Coronary artery (tissue), 2 donors: ENCODE measurements at regions not wholly inside any gene's neighbourhood (a gene's known extent, or its start where the extent isn't known, plus 50 kb on each side); places are given as distances from the start of the nearest gene placed in this dataset.
"Not testable (repeated sequence)": the region's sequence is repeated elsewhere in the genome, so short reads cannot be mapped to it uniquely, and the experiment has no call there.

Source experiments
- DNase-seq: peaks from one replicate; pipeline ENCODE4 v3.0.0-alpha.2; 2017; ENCODE audit warnings: low spot score
- H3K27ac ChIP-seq, 2 donors: fragments of 200-600 bp; sonication (generic); one replicate each; pipeline ENCODE4 v1.5.1; 2016 to 2019
- H3K4me3 ChIP-seq: fragments of 200-600 bp; sonication (generic); 2 replicates; pipeline ENCODE4 v1.5.1; 2016; ENCODE audit warnings: mild to moderate bottlenecking, moderate library complexity
- CTCF ChIP-seq: fragments of 200-600 bp; sonication (generic); IDR thresholded peaks from one replicate; pipeline ENCODE4 v1.5.1; 2019; ENCODE audit warnings: antibody characterized with exemption

GRCh38 chr18:46179306-46179705 is 75.1 kb downstream of the HAUS1 start:
- no peak overlapping the region for H3K27ac ChIP-seq
- no peak for TF ChIP-seq CTCF
- no peak for DNase-seq
- H3K4me3 ChIP-seq, result no peak overlapping the region

- no peak overlapping the region for H3K4me3 ChIP-seq
- DNase-seq, result no peak
- H3K27ac ChIP-seq, result no peak overlapping the region
- no peak for TF ChIP-seq CTCF
Measured at GRCh38 chr18:46182633-46183358, 78.6 kb downstream of the HAUS1 start.

- not testable (repeated sequence) for H3K27ac ChIP-seq, H3K4me3 ChIP-seq, DNase-seq
Measured at GRCh38 chr18:46184296-46184695, 80.1 kb downstream of the HAUS1 start.

- TF ChIP-seq CTCF, result no peak
- no peak for DNase-seq
- no peak overlapping the region for H3K4me3 ChIP-seq
Measured at GRCh38 chr18:46184727-46185126, 80.5 kb downstream of the HAUS1 start.

GRCh38 chr18:46190667-46191066 is 86.5 kb downstream of the HAUS1 start:
- TF ChIP-seq CTCF, result no peak
- H3K4me3 ChIP-seq, result no peak overlapping the region
- no peak overlapping the region for H3K27ac ChIP-seq
- DNase-seq, result no peak

More at GRCh38 chr18:46184727-46185126, 80.5 kb downstream of the HAUS1 start:
- no peak overlapping the region for H3K27ac ChIP-seq

GRCh38 chr18:46196627-46197243 is 92.5 kb downstream of the HAUS1 start:
- no peak overlapping the region for H3K27ac ChIP-seq

GRCh38 chr18:46199515-46200147 is 95.4 kb downstream of the HAUS1 start:
- no peak for DNase-seq
- no peak overlapping the region for H3K4me3 ChIP-seq
- TF ChIP-seq CTCF, result no peak
- no peak overlapping the region for H3K27ac ChIP-seq

More at GRCh38 chr18:46196627-46197243, 92.5 kb downstream of the HAUS1 start:
- DNase-seq, result no peak
- no peak for TF ChIP-seq CTCF
- H3K4me3 ChIP-seq, result no peak overlapping the region

GRCh38 chr18:46200178-46201055 is 96.2 kb downstream of the HAUS1 start:
- H3K27ac ChIP-seq, DNase-seq, H3K4me3 ChIP-seq: not testable (repeated sequence)
